Coronary artery (tissue), 2 donors: ENCODE measurements at regions not wholly inside any gene's neighbourhood (a gene's known extent, or its start where the extent isn't known, plus 50 kb on each side); places are given as distances from the start of the nearest gene placed in this dataset.

ENCODE experiments used
- DNase-seq: peaks from one replicate; pipeline ENCODE4 v3.0.0-alpha.2; 2017; ENCODE audit warnings: low spot score
- H3K27ac ChIP-seq, 2 donors: fragments of 200-600 bp; sonication (generic); one replicate each; pipeline ENCODE4 v1.5.1; 2016 to 2019
- H3K4me3 ChIP-seq: fragments of 200-600 bp; sonication (generic); 2 replicates; pipeline ENCODE4 v1.5.1; 2016; ENCODE audit warnings: mild to moderate bottlenecking, moderate library complexity
- TF ChIP-seq, protein P1 (sequence below): fragments of 200-600 bp; sonication (generic); IDR thresholded peaks from one replicate; pipeline ENCODE4 v1.5.1; 2019; ENCODE audit warnings: antibody characterized with exemption

- Histone ChIP-seq H3K4me3 (no peak overlapping the region), H3K27ac (no peak overlapping the region)
- TF ChIP-seq, protein P1, sequence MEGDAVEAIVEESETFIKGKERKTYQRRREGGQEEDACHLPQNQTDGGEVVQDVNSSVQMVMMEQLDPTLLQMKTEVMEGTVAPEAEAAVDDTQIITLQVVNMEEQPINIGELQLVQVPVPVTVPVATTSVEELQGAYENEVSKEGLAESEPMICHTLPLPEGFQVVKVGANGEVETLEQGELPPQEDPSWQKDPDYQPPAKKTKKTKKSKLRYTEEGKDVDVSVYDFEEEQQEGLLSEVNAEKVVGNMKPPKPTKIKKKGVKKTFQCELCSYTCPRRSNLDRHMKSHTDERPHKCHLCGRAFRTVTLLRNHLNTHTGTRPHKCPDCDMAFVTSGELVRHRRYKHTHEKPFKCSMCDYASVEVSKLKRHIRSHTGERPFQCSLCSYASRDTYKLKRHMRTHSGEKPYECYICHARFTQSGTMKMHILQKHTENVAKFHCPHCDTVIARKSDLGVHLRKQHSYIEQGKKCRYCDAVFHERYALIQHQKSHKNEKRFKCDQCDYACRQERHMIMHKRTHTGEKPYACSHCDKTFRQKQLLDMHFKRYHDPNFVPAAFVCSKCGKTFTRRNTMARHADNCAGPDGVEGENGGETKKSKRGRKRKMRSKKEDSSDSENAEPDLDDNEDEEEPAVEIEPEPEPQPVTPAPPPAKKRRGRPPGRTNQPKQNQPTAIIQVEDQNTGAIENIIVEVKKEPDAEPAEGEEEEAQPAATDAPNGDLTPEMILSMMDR: no peak
- no peak for DNase-seq
Measured at GRCh38 chr14:34250959-34251358, 211.1 kb downstream of the SPTSSA start.

DNA sequence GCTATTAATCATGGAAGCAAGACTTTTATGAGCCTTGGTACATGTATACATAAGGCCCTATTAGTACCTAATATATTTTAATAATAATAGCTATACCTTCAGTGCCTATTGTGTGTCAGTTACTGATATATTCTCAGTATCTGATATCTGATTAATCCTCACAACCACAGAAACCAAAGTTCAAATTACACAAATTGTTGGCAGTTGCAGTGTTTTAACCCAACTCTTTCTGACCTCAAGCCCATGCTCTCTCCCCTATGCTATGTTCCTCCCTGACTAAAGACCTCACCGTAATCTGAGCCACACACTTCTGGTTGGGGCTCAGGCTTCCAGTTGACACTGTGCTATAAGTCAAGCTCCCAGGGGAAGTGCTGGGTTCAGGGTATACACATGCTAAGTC is 214.4 kb downstream of the SPTSSA start:
- no peak overlapping the region for H3K27ac ChIP-seq
- TF ChIP-seq, protein P1: no peak
- H3K4me3 ChIP-seq: no peak overlapping the region
- DNase-seq: no peak

GRCh38 chr14:34246206-34246605 is 215.8 kb downstream of the SPTSSA start:
- H3K4me3 ChIP-seq: no peak overlapping the region
- DNase-seq: no peak
- TF ChIP-seq, protein P1: no peak
- H3K27ac ChIP-seq: no peak overlapping the region

DNA sequence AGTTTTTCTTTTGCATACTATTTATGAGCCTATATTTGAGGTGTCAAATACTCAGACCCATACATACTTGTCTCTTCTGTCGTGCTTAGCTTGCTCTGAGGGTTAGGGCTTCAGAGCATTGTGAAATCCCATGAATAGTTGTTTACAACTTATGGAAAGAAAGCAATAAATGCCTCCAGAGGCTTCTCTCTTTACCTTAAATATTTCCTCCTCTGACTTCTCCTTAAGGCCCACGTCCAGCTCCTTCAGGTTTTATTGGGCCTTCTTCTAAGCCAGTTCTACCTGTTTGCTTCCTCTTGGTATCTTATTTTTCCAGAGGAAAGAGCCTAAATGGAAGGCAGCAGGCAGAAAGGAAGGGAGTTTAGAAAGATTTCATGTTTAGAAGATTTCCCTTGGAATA is 218.6 kb downstream of the SPTSSA start:
- DNase-seq: no peak
- TF ChIP-seq, protein P1: no peak
- Histone ChIP-seq H3K4me3 (no peak overlapping the region), H3K27ac (no peak overlapping the region)

- DNase-seq: no peak
- TF ChIP-seq, protein P1: no peak
Measured at GRCh38 chr14:34243001-34243400, 219.0 kb downstream of the SPTSSA start.

GRCh38 chr14:34241185-34241711 is 220.8 kb downstream of the SPTSSA start:
- Histone ChIP-seq H3K27ac (no peak overlapping the region), H3K4me3 (no peak overlapping the region)
- TF ChIP-seq, protein P1: no peak
- no peak for DNase-seq

More at GRCh38 chr14:34243001-34243400, 219.0 kb downstream of the SPTSSA start:
- no peak overlapping the region for H3K27ac ChIP-seq
- no peak overlapping the region for H3K4me3 ChIP-seq

GRCh38 chr14:34238610-34239009 is 223.4 kb downstream of the SPTSSA start:
- Histone ChIP-seq H3K27ac (no peak overlapping the region), H3K4me3 (no peak overlapping the region)
- TF ChIP-seq, protein P1: no peak
- DNase-seq: no peak
